ENCODE measurements at regions not wholly inside any gene's neighbourhood (a gene's known extent, or its start where the extent isn't known, plus 50 kb on each side); places are given as distances from the start of the nearest gene placed in this dataset.

DNA sequence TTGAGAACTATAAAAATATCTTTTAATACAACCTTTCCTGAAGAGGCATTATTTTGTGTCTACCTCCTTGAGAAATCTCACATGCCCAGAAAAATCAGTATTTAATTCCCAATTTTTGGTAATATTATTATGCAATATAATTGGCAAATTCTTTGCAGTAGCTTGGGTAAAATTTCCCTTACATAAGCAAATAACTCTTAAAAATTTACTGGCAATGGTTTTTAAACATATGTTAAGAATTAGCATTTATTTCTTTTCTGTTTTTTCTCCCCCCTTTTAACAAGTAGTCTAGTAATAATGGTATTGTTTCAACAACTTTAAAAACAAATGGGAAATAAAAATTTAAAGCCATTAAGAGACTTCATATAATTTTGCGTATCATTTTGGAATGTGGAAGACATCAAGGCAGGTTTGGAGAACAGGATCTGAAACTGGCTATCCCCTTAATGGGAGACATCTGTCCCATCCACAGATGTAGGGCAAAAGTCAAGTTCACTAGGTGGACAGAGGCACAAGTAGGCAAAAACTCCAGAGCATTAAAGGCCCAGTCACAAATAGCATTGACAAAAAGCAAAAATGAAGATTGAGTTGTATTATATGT lies 89.6 kb upstream of the AADACL2 start:
- Mint-ChIP-seq H3K9me3 (ENCODE audit: unreplicated experiment) (no peaks in the 10 kb centered on the region), H3K27ac (ENCODE audit: unreplicated experiment) (no peak overlapping the region), H3K4me1 (ENCODE audit: unreplicated experiment) (no peaks in the 10 kb centered on the region), H3K36me3 (ENCODE audit: low read depth, unreplicated experiment) (no peaks in the 10 kb centered on the region), H3K4me3 (ENCODE audit: unreplicated experiment) (no peak overlapping the region), H3K27me3 (ENCODE audit: unreplicated experiment) (no peaks in the 10 kb centered on the region)
- TF ChIP-seq, protein P1, sequence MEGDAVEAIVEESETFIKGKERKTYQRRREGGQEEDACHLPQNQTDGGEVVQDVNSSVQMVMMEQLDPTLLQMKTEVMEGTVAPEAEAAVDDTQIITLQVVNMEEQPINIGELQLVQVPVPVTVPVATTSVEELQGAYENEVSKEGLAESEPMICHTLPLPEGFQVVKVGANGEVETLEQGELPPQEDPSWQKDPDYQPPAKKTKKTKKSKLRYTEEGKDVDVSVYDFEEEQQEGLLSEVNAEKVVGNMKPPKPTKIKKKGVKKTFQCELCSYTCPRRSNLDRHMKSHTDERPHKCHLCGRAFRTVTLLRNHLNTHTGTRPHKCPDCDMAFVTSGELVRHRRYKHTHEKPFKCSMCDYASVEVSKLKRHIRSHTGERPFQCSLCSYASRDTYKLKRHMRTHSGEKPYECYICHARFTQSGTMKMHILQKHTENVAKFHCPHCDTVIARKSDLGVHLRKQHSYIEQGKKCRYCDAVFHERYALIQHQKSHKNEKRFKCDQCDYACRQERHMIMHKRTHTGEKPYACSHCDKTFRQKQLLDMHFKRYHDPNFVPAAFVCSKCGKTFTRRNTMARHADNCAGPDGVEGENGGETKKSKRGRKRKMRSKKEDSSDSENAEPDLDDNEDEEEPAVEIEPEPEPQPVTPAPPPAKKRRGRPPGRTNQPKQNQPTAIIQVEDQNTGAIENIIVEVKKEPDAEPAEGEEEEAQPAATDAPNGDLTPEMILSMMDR (IDR thresholded peaks at IDR 0.05; ENCODE audit: unreplicated experiment) = no peak
- no peak for DNase-seq (ENCODE audit: low spot score)

DNA sequence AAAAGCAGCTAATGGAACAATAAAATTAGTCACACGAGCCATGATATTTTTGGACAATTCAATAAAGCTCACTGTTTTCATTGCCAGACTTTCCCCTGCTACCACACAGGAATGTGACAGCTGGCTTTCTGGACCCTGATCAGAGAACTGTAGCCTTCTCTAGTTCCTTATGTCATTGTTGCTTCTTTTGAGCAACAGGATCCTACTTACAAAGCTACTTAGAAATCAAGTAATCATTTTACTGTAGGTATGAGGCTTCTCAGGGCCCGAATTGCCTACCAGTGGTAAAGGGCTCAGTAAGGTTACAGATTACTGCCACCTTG lies 94.3 kb upstream of the AADACL2 start:
- Mint-ChIP-seq H3K4me3 (ENCODE audit: unreplicated experiment) (no peak overlapping the region), H3K4me1 (ENCODE audit: unreplicated experiment) (no peaks in the 10 kb centered on the region), H3K36me3 (ENCODE audit: low read depth, unreplicated experiment) (no peaks in the 10 kb centered on the region), H3K27ac (ENCODE audit: unreplicated experiment) (no peak overlapping the region), H3K9me3 (ENCODE audit: unreplicated experiment) (no peaks in the 10 kb centered on the region), H3K27me3 (ENCODE audit: unreplicated experiment) (peaks cover 2% of the 10 kb centered on the region)
- TF ChIP-seq, protein P1 (IDR thresholded peaks at IDR 0.05; ENCODE audit: unreplicated experiment) = no peak
- DNase-seq (ENCODE audit: low spot score) = no peak

DNA sequence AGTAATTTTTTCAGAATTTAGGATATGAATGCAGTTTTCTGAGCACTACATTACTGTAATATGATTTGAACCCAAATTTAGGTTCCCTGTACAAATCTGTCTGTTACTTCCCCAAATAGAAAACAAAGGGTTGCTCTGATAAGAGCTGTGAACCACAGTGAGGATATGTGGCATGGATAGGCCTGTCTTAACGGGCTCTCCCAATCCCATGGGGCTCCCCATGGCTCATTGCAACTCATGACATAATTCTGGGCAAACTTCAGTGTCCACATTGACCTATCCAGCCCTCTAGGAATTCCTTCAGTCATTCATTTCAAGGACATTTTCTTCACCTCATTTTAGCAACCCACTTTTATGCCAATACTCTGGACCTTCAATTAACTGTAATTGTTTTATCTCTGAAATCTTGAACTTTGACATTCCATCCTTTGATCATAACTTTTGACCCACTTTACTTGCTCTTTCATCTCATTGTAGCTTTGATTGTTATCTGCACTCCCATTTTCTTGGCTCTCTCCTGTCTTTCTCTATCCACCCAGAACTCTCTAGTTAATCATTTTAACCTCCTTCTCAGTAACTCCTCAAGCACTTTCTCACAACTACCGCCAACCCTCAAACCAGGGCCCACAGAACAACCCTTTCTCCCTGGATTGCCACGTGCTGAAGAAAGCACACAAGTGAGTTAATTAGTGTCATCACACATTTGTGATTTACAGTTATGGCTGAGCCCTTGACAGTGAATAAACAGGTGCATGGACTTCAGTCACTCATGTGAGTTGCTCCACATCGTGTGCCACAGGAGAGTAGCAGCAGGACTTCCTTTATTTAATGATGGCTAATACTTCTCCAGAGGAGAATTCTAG lies 94.9 kb upstream of the AADACL2 start:
- no peak overlapping the region for H3K27ac Mint-ChIP-seq (ENCODE audit: unreplicated experiment)
- TF ChIP-seq, protein P1 (IDR thresholded peaks at IDR 0.05; ENCODE audit: unreplicated experiment) = no peak
- DNase-seq (ENCODE audit: low spot score) = no peak
- H3K4me3 Mint-ChIP-seq (ENCODE audit: unreplicated experiment) = no peak overlapping the region
- H3K36me3 Mint-ChIP-seq (ENCODE audit: low read depth, unreplicated experiment) = no peaks in the 10 kb centered on the region
- H3K9me3 Mint-ChIP-seq (ENCODE audit: unreplicated experiment) = no peaks in the 10 kb centered on the region
- no peaks in the 10 kb centered on the region for H3K4me1 Mint-ChIP-seq (ENCODE audit: unreplicated experiment)
- H3K27me3 Mint-ChIP-seq (ENCODE audit: unreplicated experiment) = peaks cover 2% of the 10 kb centered on the region

DNA sequence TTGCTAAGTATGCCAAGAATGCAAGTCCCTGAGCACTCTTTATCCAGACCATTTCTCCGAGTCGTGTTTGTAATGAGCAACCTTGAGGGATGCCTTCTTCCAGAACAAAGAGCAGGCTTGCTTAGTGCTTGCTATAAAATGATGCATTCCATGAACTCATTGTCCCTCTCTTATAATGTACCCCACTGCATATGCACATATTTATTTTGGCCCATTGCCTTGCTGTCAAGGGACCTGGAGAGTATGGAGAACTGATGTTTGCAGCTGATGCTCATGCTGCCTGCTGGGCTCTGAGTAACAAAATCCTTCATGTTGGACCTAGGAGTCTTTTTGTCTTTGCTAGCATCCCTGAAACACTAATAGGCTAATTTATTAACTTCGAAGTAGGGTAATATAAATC lies 97.8 kb upstream of the AADACL2 start:
- Mint-ChIP-seq H3K9me3 (ENCODE audit: unreplicated experiment) (no peaks in the 10 kb centered on the region), H3K27me3 (ENCODE audit: unreplicated experiment) (peaks cover 2% of the 10 kb centered on the region), H3K36me3 (ENCODE audit: low read depth, unreplicated experiment) (no peaks in the 10 kb centered on the region), H3K27ac (ENCODE audit: unreplicated experiment) (no peak overlapping the region), H3K4me1 (ENCODE audit: unreplicated experiment) (no peaks in the 10 kb centered on the region), H3K4me3 (ENCODE audit: unreplicated experiment) (no peak overlapping the region)
- no peak for DNase-seq (ENCODE audit: low spot score)
- TF ChIP-seq, protein P1 (IDR thresholded peaks at IDR 0.05; ENCODE audit: unreplicated experiment) = no peak

DNA sequence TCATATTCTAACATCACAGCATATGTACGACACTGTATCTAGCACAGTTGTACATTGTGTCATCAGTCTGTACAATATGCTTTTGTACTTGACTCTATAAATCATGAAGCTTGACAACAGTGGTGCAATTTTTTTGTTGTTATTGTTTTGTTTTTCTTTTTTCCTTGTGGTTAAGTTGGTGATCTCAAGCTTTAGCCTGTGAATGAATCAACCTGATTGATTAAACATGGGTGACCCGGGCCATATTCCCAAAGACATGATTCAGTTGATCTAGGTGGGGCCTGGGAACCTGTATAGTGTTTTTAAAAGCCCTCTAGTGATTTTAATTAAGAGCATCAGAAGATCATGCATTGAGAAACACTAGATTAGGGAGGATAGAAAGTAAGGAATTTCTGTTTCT lies 101.8 kb upstream of the AADACL2 start:
- TF ChIP-seq, protein P1 (IDR thresholded peaks at IDR 0.05; ENCODE audit: unreplicated experiment) = no peak
- H3K4me3 Mint-ChIP-seq (ENCODE audit: unreplicated experiment) = no peak overlapping the region
- H3K27me3 Mint-ChIP-seq (ENCODE audit: unreplicated experiment) = no peaks in the 10 kb centered on the region
- no peak overlapping the region for H3K27ac Mint-ChIP-seq (ENCODE audit: unreplicated experiment)
- DNase-seq (ENCODE audit: low spot score) = no peak
- no peaks in the 10 kb centered on the region for H3K36me3 Mint-ChIP-seq (ENCODE audit: low read depth, unreplicated experiment)
- H3K9me3 Mint-ChIP-seq (ENCODE audit: unreplicated experiment) = no peaks in the 10 kb centered on the region
- H3K4me1 Mint-ChIP-seq (ENCODE audit: unreplicated experiment) = no peaks in the 10 kb centered on the region

Data from endothelial cell (in vitro differentiated cells).